ENCODE measurements at regions not wholly inside any gene's neighbourhood (a gene's known extent, or its start where the extent isn't known, plus 50 kb on each side); places are given as distances from the start of the nearest gene placed in this dataset.

GRCh38 chr5:52690236-52690768, 97.4 kb upstream of the ITGA1 start:
- DNase-seq, result no peak

DNA sequence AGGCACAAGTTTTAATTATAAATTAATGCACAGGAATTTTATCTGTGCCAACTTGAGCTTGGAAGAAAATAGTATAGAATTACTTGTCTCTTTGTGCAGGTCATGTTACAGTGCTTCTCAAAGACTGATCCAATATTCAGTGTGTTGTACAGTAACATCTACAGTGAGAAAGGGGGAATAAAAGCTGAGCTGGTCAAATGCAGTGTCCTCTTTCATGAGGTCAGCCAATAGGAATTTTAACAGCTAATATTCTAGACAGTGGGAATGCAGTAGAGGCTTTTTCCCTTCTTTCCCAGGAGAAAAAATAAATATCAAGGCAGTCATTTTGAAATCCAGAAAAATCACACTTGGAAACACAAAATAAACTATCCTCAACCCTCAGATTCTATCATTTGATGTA, 95.7 kb upstream of the ITGA1 start:
- no peak for DNase-seq

GRCh38 chr5:52692606-52693005, 95.1 kb upstream of the ITGA1 start:
- no peak for DNase-seq

GRCh38 chr5:52693280-52693679, 94.4 kb upstream of the ITGA1 start:
- DNase-seq, result peak; percentile 10

DNA sequence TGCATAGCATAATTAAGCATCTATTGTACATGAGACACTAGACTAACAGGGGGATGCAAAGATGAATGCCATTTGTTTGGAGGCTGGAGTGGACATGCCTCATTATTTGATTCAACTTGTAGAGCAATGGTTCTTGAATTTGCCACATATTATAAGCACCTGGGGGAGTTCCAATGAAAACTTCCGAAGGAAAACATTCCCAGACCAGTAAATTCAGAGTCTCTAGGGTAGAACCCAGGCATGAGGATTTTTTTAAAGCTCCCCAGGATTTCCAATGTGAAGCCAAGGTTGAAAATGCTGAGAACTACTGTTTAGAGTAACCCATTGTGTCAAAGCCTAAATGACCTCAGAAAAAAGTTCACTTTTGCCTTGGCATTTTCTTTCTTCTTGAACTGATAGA, 93.9 kb upstream of the ITGA1 start:
- DNase-seq, result no peak

DNA sequence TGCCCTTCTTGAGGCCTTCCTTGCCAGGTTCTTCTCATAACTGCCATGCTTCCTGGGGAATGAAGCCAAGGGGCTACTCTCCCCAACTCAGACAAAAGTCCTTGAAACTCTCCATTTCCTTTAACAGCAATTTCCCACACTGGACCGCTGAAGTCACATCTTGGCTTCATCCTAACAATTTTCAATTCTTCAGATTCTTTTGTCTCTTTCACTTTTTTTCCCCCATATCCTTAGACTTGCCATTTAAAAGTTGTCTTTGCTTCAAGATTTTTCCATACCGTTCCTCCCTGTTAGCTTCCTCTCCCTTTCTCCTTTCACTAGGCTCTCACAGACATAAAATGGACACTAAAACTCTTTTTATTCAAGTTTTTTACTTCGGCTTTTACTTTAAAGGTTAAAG, 93.1 kb upstream of the ITGA1 start:
- DNase-seq, result no peak

DNA sequence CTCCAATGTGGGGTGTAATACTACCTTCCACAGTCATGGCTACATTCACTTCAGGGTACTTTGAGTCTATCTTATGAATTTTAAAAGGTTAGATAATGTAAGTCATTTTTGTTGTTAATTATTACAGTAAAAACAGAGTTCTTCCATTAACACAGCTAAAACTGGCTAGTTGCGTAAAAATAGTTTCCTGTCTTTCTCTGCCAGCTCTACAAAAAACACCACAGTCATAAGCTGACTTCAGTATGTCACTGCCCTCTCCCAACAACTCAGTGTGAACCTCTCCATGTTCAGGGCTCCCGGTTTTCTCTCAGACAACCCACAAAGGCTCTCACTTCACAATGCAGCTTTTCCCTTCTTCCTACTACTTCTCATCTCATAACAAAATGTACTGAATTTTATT, 84.8 kb upstream of the ITGA1 start:
- DNase-seq, result no peak

DNA sequence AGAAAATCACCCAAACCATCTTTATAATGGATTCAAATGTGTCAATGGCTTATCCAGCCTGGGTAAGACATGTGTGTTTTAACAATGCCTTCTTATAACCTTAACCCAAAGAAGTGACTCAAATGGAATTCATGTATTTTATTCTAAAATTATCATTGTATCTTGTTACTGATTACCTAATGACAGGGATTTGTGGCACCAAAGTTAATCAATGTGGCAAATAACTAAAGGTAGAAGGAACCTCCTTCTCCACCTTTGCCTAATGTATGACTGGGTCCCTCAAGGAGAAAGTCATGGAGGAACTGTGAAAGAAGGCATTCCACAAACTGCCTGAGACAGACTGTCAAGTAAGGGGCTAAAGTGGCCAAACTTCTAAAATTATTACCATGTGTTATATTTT, 84.4 kb upstream of the ITGA1 start:
- DNase-seq, result no peak

DNA sequence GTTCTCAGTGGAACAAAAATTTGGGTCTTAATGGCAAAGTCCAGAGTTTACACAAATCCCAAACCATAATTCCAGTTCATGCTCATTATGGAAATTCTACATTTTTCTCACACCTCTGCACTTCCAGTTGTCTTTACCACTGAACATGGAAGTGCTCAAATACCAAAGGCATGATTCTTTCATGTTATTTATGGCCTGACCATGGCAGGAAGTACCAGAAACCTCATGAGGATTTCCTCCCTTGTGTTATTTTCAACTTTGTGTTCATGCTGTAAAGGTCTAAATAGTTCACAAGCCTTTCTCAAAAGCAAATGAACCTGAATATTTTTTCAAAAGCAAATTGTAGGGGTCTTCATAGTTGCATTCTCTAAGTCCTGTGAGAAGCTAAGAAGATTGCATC, 82.0 kb upstream of the ITGA1 start:
- no peak for DNase-seq

GRCh38 chr5:52706775-52707174, 80.9 kb upstream of the ITGA1 start:
- DNase-seq, result no peak

- DNase-seq, result no peak
Observed at GRCh38 chr5:52707616-52708015, 80.1 kb upstream of the ITGA1 start.

- DNase-seq, result no peak
Observed at GRCh38 chr5:52708463-52708862, 79.3 kb upstream of the ITGA1 start.

DNA sequence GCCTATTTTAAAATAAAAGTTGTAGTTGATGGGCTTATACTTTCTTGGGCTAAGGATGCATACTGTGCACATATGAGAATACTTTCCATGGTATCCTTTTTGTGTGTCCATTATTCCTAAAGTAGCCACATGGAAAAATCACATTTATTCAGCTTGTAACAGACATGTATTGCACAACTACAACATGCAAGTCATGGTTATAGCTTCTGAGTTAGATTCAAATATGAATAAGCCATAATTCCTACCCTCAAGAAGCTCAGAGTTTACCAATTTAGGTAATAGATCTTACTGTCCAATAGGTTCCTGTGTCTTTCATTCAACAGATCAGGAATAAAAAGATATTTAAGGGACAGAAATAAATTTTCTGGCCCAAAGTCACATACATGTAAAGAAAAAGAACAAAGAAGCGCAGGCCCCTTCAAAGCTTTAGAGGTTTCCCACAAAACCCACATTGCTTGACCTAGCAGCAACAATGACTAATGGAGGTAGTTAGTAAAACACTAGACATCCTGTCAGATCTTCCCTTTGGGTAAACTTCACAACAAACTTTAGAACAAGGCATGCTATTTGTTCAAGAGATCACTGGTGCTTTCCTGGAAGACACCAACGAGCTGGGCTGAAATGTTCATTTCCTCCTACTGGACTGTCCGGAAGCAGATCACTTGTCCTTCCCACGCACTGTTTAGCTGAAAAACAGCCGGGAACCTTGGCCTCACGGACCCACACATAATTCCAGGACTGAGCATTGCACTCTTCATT, 78.4 kb upstream of the ITGA1 start:
- DNase-seq, result no peak

DNA sequence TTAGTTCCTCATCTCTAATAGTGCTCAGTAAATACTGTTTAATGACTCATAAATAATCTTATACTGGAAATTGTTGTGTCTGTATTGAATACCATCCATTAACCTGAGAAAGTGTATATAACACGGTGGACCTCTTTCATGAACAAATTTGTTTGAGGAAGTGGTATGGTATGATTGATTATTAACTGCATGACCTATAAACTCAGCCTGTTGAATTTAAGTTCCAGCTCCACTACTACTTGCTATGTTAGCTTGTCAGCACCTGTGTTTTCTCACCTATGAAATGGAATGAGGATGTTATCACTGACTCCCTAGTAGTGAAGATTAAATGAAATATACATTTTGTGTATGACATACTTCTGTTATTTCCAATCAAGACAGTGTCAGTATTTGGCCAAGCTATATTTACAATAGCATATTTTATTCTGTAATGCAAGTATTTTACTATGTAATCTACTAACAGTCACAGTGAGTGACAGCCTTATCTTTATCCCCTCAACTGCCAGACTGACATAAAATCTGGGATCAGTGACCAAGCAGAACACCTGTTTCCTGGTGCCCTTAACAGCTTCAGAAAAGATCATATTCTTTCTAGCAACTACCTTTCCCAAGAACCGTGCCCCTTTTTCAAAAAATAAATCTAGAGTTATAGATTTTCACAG, 77.3 kb upstream of the ITGA1 start:
- no peak for DNase-seq

- DNase-seq, result no peak
Observed at GRCh38 chr5:52710972-52711596, 76.6 kb upstream of the ITGA1 start.

- DNase-seq, result no peak
Observed at GRCh38 chr5:52712354-52712753, 75.4 kb upstream of the ITGA1 start.

DNA sequence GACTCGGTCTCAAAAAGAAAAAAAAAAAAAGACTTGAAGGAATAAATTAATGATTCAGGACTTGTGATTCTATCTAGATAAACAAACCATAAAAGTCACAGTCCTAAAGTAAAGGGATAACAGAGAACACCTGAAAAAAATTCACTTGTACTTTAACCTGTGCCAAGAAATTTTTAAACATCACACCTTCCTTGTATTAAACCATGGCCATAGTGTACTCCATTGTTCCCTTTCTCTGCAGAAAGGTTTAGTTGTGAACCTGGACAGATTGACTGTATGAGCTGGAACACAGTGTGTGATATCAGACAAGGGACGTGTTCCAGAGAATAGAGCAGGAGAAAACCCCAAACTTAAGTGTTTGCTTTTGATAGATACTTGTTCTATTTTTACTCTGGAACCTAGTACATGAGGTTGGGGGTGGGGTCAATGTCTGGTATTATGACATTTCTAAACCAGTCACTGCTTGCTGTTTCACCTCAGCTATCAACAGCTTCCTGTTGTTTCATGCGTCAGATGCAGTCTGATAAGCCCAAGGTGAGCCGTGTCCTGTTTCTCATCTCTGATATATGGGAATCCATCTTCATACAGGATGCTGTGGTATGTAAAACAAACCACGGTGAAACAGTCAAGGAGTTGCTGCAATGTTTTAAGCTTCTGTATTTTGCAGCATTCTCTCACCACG, 62.5 kb upstream of the ITGA1 start:
- DNase-seq, result peak; percentile 54

- DNase-seq, result no peak
Observed at GRCh38 chr5:52725808-52726207, 61.9 kb upstream of the ITGA1 start.

- no peak for DNase-seq
Observed at GRCh38 chr5:52727020-52727419, 60.7 kb upstream of the ITGA1 start.

- DNase-seq, result no peak
Observed at GRCh38 chr5:52727576-52727975, 60.1 kb upstream of the ITGA1 start.

GRCh38 chr5:52728224-52728623, 59.5 kb upstream of the ITGA1 start:
- no peak for DNase-seq

DNA sequence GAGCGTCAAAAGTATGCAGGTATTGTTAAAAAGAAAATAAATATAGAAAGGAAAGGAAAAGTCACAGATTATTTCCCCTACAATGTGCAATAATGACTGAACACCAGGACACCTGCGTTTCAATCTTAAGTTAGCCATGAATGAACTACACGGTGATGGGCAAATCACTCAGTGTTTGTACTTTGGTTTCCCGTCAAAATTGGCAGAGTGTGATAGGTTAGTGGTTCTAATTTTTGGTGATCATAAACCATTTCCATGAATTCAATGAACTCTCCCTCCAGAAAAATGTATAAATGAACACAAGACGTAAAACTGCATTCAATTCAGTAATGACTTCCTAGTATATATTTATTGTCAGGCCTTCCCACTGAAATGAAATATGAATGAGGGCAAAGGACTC, 59.0 kb upstream of the ITGA1 start:
- no peak for DNase-seq

- no peak for DNase-seq
Observed at GRCh38 chr5:52731274-52732027, 56.3 kb upstream of the ITGA1 start.
